ENCODE measurements at regions not wholly inside any gene's neighbourhood (a gene's known extent, or its start where the extent isn't known, plus 50 kb on each side); places are given as distances from the start of the nearest gene placed in this dataset.
"Not testable (repeated sequence)": the region's sequence is repeated elsewhere in the genome, so short reads cannot be mapped to it uniquely, and the experiment has no call there.

- DNase-seq = no peak
Observed at GRCh38 chr13:59373341-59373740, 790.4 kb downstream of the DIAPH3 start.

GRCh38 chr13:59374691-59375090, 789.0 kb downstream of the DIAPH3 start:
- DNase-seq = no peak

GRCh38 chr13:59384154-59384553, 779.6 kb downstream of the DIAPH3 start:
- DNase-seq = no peak

GRCh38 chr13:59391696-59392095, 772.0 kb downstream of the DIAPH3 start:
- peak; percentile 83 for DNase-seq

GRCh38 chr13:59392328-59392727, 771.4 kb downstream of the DIAPH3 start:
- no peak for DNase-seq

GRCh38 chr13:59394496-59394895, 769.2 kb downstream of the DIAPH3 start:
- no peak for DNase-seq

GRCh38 chr13:59398127-59398526, 765.6 kb downstream of the DIAPH3 start:
- no peak for DNase-seq

GRCh38 chr13:59398661-59399060, 765.1 kb downstream of the DIAPH3 start:
- no peak for DNase-seq

GRCh38 chr13:59399513-59399912, 764.2 kb downstream of the DIAPH3 start:
- DNase-seq = no peak

- no peak for DNase-seq
Observed at GRCh38 chr13:59404331-59404730, 759.4 kb downstream of the DIAPH3 start.

GRCh38 chr13:59407251-59407650, 756.5 kb downstream of the DIAPH3 start:
- DNase-seq = not testable (repeated sequence)

GRCh38 chr13:59408738-59409137, 755.0 kb downstream of the DIAPH3 start:
- no peak for DNase-seq

- no peak for DNase-seq
Observed at GRCh38 chr13:59409211-59409610, 754.5 kb downstream of the DIAPH3 start.

- DNase-seq = no peak
Observed at GRCh38 chr13:59409634-59410200, 754.0 kb downstream of the DIAPH3 start.

GRCh38 chr13:59413126-59413525, 750.6 kb downstream of the DIAPH3 start:
- DNase-seq = no peak

GRCh38 chr13:59414006-59414405, 749.7 kb downstream of the DIAPH3 start:
- DNase-seq = no peak

GRCh38 chr13:59415498-59415897, 748.2 kb downstream of the DIAPH3 start:
- DNase-seq = no peak

GRCh38 chr13:59416561-59416960, 747.2 kb downstream of the DIAPH3 start:
- no peak for DNase-seq

- no peak for DNase-seq
Observed at GRCh38 chr13:59422646-59423045, 741.1 kb downstream of the DIAPH3 start.

GRCh38 chr13:59423708-59424340, 739.9 kb downstream of the DIAPH3 start:
- no peak for DNase-seq

- no peak for DNase-seq
Observed at GRCh38 chr13:59424661-59425060, 739.1 kb downstream of the DIAPH3 start.

- no peak for DNase-seq
Observed at GRCh38 chr13:59425211-59425741, 738.5 kb downstream of the DIAPH3 start.

- DNase-seq = no peak
Observed at GRCh38 chr13:59435024-59435423, 728.7 kb downstream of the DIAPH3 start.

- DNase-seq = no peak
Observed at GRCh38 chr13:59437544-59438301, 726.0 kb downstream of the DIAPH3 start.
